ENCODE measurements at regions not wholly inside any gene's neighbourhood (a gene's known extent, or its start where the extent isn't known, plus 50 kb on each side); places are given as distances from the start of the nearest gene placed in this dataset.
"Not testable (repeated sequence)": the region's sequence is repeated elsewhere in the genome, so short reads cannot be mapped to it uniquely, and the experiment has no call there.

DNA sequence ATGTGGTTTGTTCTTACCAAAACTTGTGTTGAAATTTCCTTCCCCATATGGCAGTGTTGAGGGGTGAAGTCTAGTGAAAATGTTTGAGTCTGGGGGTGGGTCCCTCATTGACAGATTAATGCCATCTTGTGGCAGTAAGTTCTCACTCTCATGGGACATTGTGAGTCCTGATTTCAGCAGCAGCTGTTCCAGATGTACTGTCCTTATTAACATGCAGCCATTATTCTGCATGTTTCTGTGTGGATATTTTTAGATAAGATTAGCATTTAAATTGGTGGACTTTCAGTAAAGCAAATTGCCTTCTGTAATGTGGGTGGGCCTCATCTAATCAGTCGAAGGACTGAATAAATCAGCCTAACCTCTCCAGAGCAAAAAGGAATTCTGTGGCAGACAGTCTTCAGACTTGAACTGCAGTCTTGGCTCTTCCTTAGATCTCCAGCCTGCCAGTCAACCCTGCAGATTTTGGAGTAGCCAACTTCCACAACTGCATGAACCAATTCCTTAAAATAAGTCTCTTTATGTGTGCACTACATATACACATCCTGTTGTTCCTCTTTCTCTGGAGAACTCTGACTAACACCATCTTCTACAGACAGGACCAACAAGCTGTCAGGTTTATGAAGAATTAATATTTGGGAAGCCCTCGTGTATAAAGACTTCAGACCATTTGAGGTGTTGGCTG lies 138.7 kb upstream of the ZNF516 start:
- DNase-seq = no peak

DNA sequence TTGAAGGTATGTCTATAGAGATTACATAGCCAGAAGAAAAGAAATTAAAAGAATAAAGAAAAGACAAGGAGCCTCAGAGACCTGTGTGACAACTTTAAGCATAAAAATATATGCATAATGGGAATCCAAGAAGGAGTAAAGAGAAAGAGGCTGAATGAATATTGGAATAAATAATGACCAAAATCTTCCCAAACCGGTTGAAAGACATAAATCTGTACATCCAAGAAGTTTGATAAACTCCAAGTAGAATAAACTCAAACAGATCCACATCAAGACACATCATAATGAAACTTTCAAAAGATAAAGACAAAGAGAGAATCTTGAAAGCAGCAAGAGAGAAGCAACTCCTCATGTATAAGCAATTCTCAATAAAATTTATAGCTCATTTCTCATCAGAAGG lies 132.4 kb upstream of the ZNF516 start:
- DNase-seq = no peak

DNA sequence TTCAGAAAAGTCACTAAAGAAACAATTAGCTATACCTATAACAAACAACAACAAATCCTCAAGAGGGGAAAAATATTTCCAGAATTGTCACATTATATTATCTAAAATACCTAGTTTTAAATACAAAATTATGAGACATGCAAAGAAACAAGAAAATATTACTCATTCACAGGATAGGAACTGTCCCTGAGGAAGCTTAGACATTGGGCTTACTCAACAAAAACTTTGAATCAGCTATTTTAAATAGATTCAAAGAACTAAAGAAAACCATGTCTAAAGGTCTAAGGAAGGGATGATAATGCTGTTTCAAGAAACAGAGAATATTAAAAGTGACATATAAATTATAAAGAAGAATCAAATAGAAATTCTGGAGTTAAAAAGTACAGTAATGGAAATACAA lies 131.9 kb upstream of the ZNF516 start:
- DNase-seq = no peak

DNA sequence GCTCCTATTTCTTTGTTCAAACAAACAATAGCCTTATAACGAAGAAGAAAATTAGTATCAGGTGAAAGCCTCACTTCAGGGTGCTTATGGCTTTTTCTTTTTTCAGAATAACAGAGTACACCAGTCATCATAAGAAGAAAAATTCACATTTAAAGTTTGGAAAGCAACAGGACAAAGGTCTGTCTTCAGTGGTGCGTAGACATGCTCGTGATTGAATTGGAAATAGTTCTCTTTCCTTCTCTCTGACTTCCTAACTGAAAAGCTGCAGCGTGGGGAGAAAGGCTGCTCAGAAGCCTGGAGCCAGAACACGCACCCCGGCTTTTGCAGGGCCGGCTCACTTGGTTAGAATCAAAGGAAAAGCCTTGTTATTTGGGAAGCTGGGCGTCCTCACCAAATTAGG lies 127.6 kb upstream of the ZNF516 start:
- no peak for DNase-seq

- peak; percentile 22 for DNase-seq
Observed at GRCh38 chr18:76621782-76622495, 126.9 kb upstream of the ZNF516 start.

DNA sequence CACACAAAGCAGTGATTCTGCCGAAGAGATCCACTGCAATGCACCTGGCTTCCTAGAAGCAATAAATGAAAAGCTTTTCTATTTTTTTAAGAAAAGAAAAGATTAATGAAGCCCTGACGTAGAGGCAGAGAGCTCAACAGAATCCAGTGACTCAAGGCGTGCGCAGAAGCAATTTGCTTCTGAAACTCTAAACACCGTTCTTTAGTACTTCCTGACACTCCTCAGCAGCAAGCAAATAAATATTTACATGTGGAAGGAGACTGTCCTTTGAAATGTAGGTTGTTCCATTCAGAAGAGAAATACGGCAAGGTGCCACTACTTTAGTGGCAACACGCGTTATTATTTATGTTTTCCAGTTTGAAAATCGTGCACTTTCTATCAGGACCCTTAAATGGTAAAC lies 126.2 kb upstream of the ZNF516 start:
- no peak for DNase-seq

GRCh38 chr18:76620321-76621170 lies 125.5 kb upstream of the ZNF516 start:
- DNase-seq = peak; percentile 57

- DNase-seq = no peak
Observed at GRCh38 chr18:76619621-76620315, 124.7 kb upstream of the ZNF516 start.

DNA sequence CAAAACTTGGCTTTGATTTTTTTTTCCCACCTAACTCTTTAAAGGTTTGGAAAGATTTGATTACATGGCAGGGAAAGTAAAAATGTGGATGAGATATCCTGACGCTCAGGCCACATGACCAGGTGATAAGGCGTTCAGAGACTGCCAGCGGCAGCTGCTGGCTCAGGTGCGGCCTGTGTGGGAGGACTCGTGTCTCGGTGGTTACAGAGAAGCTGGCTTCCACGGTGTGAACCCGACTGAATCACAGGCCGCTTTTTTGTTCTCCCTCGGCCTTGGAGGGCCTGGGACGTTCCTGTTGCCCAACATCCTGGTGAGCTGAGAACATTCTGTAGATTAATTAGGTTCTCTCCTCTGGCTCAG lies 124.2 kb upstream of the ZNF516 start:
- DNase-seq = no peak

- DNase-seq = no peak
Observed at GRCh38 chr18:76618721-76619120, 123.7 kb upstream of the ZNF516 start.

- DNase-seq = no peak
Observed at GRCh38 chr18:76616373-76616772, 121.3 kb upstream of the ZNF516 start.

- DNase-seq = no peak
Observed at GRCh38 chr18:76615065-76615733, 120.2 kb upstream of the ZNF516 start.

DNA sequence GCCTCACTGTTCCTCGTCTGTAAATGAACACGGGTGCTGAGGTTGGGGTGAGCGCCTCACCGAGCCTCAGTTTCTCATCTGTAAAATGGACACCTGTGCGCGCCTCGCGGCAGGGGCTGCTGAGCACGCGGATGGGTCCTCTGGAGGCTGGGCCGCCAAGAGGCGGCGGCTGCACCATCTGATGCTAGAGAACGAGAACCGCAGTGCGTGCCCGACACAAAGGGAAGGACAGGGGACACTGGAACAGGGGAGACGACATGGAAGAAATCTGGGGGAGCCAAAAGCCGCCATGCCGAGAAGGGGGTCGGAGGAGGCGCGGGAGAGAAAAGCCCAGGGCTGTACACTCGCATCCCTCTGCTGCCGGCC lies 118.7 kb upstream of the ZNF516 start:
- no peak for DNase-seq

GRCh38 chr18:76613053-76613754 lies 118.2 kb upstream of the ZNF516 start:
- no peak for DNase-seq

DNA sequence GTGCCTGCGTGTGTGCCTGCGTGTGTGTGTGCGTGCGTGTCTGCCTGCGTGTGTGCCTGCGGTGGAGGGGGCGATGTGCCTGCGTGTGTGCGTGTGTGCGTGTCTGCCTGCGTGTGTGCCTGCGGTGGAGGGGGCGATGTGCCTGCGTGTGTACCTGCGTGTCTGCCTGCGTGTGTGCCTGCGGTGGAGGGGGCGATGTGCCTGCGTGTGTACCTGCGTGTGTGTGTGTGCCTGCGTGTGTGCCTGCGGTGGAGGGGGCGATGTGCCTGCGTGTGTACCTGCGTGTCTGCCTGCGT lies 116.7 kb upstream of the ZNF516 start:
- DNase-seq = not testable (repeated sequence)

DNA sequence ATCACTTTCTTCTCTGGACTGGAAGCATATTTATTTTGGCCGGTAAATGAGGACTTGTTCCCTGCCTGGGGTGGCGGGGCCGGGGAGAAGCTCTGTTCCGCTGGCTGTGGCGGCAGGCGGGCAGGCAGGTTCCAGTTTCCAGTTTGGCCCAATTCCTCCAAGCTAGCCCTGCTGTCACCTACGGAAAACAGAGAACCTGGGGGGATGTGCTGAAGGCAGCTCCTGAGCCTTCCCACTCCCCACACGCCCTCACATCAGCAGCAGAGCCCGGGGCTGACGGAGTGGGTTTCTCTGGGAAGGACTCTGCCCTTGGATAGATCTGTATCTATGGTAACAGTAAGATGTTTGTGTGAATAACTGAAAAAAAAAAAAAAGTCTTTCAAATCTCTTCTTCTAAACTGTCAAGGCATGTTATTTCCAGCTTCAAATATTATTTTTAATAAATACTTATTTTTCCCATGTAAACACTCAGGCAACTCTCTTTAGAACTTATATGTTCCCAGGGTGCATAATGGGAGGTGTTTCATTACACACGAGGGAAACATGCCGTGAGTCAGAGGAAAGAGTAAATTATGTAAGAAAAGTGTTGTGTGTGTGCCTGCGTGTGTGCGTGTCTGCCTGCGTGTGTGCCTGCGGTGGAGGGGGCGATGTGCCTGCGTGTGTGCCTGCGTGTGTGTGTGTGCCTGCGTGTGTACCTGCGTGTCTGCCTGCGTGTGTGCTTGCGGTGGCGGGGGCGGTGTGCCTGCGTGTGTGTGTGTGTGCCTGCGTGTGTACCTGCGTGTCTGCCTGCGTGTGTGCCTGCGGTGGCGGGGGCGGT lies 116.1 kb upstream of the ZNF516 start:
- DNase-seq = no peak

DNA sequence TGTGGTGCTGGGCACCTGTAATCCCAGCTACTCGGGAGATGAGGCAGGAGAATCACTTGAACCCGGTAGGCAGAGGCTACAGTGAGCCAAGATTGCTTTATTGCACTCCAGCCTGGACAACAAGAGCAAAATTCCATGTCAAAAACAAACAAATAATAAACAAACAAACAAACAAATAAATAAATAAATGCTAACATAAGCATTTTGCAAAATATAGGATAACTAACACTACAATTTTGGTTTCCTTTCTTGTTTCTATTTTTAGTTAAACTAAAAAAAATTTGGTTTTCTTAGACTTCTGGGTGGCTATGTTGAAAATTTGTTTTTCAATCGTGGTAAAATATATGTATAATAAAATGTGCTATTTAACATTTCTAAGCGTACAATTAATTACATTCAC lies 115.0 kb upstream of the ZNF516 start:
- DNase-seq = no peak

DNA sequence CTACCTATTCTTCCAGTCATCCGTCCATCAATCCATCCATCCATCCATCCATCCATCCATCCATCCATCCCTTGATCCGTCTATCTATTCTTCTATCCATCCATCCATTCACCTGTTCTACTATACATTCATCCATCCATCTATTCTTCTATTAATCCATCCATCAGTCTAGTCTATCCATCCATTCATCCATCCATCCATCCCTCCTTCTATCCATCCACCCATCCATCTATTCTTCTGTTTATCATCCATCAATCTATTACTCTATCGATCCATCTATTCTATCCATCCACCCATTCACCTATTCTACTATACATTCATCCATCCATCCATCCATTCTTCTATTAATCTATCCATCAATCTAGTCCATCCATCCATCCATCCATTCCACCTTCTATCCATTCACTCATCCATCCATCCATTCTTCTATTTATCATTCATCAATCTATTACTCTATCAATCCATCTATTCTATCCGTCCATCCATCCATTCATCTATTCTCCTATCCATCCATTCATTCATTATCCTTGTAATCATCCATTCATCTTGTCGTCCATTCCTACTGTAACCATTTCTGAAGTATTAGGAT lies 110.4 kb upstream of the ZNF516 start:
- DNase-seq = no peak

- DNase-seq = no peak
Observed at GRCh38 chr18:76604935-76605240, 109.8 kb upstream of the ZNF516 start.

GRCh38 chr18:76604108-76604934 lies 109.3 kb upstream of the ZNF516 start:
- no peak for DNase-seq

All from OCI-M1 (cell line).